ENCODE measurements at regions not wholly inside any gene's neighbourhood (a gene's known extent, or its start where the extent isn't known, plus 50 kb on each side); places are given as distances from the start of the nearest gene placed in this dataset.

DNA sequence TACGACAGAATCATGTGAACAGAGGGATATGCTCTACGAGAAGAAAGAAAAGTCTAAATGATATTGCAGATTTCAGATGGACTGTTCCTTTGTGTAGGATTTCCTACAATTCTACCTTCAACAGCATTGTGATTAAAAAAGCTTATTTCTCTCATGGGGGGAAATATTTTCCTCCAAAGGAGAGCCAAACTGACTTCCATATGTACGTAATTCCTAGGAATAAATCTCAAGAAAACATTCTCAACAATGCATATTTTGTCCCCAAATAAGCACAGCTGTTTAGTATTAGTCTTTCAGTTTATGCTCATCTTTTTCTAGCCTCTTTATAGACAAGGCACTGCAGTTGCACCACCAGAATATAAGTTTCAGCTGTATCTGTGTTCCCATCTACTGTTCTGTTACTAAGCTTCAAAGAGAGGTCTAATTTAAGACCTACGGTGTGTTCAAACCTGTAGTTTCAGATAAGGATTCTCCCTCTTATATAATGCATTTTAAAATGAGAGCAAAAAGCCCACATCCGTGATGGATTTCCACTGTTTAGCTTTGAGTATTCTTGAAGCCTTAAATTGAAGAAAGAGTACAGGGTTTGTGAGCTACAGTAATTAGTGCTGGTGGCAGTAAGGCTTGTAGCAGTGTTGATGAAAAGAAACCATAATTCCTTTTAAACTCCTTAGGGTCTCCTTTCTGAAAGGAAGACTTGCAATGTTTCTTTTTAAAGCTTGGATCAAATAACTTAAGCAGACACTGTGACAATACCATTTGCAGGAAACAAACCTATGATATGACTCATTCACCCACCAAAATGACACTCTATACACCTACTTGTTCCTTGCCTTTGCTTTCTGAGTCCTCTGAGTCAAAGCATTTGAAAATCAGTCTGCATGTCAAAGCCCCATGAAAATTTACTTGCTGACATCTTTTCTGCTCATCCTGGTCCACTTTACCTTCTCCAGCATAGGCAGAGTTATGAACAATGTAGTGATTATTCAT, 754.1 kb downstream of the NOVA1 start:
- no peaks in the 10 kb centered on the region for H3K79me2 ChIP-seq (ENCODE audit: control insufficient read depth, insufficient read depth, low read length)
- no peak for DNase-seq
- H3K27ac ChIP-seq (ENCODE audit: low read depth, low read length): no peak overlapping the region
- no peak overlapping the region for H3K23ac ChIP-seq (ENCODE audit: low read length)
- H2BK15ac ChIP-seq (replicated peaks; ENCODE audit: low read depth): no peak overlapping the region
- no peak overlapping the region for H4K5ac ChIP-seq (ENCODE audit: low read length)
- WGBS (ENCODE audit: extremely low coverage, insufficient coverage, low lambda C conversion rate): no CpG with 5 or more reads among the region's 5 CpGs
- no peaks in the 10 kb centered on the region for H3K36me3 ChIP-seq (ENCODE audit: control insufficient read depth, insufficient read depth, low read length)
- no peak overlapping the region for H2BK5ac ChIP-seq (ENCODE audit: low read length)
- no peaks in the 10 kb centered on the region for H3K79me1 ChIP-seq (ENCODE audit: low read length)
- no peak overlapping the region for H3K4me2 ChIP-seq (ENCODE audit: low read length)
- no peak overlapping the region for H3K18ac ChIP-seq (ENCODE audit: low read length)
- no peak overlapping the region for H2AK5ac ChIP-seq (ENCODE audit: low read length)
- H3K4me1 ChIP-seq (ENCODE audit: control insufficient read depth, low read depth, low read length): no peaks in the 10 kb centered on the region
- no peak overlapping the region for H2BK120ac ChIP-seq (ENCODE audit: low read depth, low read length)
- no peak overlapping the region for H3K56ac ChIP-seq (ENCODE audit: low read length)
- H3K4ac ChIP-seq (ENCODE audit: low read depth, low read length): no peak overlapping the region
- no peak overlapping the region for H3K4me3 ChIP-seq (ENCODE audit: low read length)
- H3K9ac ChIP-seq (ENCODE audit: low read length): no peak overlapping the region
- H4K8ac ChIP-seq (ENCODE audit: low read depth, low read length): no peak overlapping the region
- no peaks in the 10 kb centered on the region for H3K27me3 ChIP-seq (ENCODE audit: insufficient read depth, low read length, poor library complexity)

GRCh38 chr14:25841226-25841625, 756.6 kb downstream of the NOVA1 start:
- H4K5ac ChIP-seq (ENCODE audit: low read length): no peak overlapping the region
- no peak overlapping the region for H3K9ac ChIP-seq (ENCODE audit: low read length)
- no peak overlapping the region for H3K23ac ChIP-seq (ENCODE audit: low read length)
- no peak overlapping the region for H3K18ac ChIP-seq (ENCODE audit: low read length)
- H3K27ac ChIP-seq (ENCODE audit: low read depth, low read length): no peak overlapping the region
- no peak overlapping the region for H2BK120ac ChIP-seq (ENCODE audit: low read depth, low read length)
- H4K8ac ChIP-seq (ENCODE audit: low read depth, low read length): no peak overlapping the region
- no peak overlapping the region for H2BK5ac ChIP-seq (ENCODE audit: low read length)
- H3K79me2 ChIP-seq (ENCODE audit: control insufficient read depth, insufficient read depth, low read length): no peaks in the 10 kb centered on the region
- no peak overlapping the region for H3K56ac ChIP-seq (ENCODE audit: low read length)
- H3K4ac ChIP-seq (ENCODE audit: low read depth, low read length): no peak overlapping the region
- no peak overlapping the region for H3K4me2 ChIP-seq (ENCODE audit: low read length)
- WGBS (ENCODE audit: extremely low coverage, insufficient coverage, low lambda C conversion rate): no CpG with 5 or more reads among the region's 2 CpGs
- H3K36me3 ChIP-seq (ENCODE audit: control insufficient read depth, insufficient read depth, low read length): no peaks in the 10 kb centered on the region
- DNase-seq: no peak
- no peak overlapping the region for H2AK5ac ChIP-seq (ENCODE audit: low read length)
- no peaks in the 10 kb centered on the region for H3K79me1 ChIP-seq (ENCODE audit: low read length)
- H3K27me3 ChIP-seq (ENCODE audit: insufficient read depth, low read length, poor library complexity): no peaks in the 10 kb centered on the region
- no peak overlapping the region for H3K4me3 ChIP-seq (ENCODE audit: low read length)
- H3K4me1 ChIP-seq (ENCODE audit: control insufficient read depth, low read depth, low read length): no peaks in the 10 kb centered on the region
- H2BK15ac ChIP-seq (replicated peaks; ENCODE audit: low read depth): no peak overlapping the region

- H2BK120ac ChIP-seq (ENCODE audit: low read depth, low read length): no peak overlapping the region
- no peak overlapping the region for H2AK5ac ChIP-seq (ENCODE audit: low read length)
- no peaks in the 10 kb centered on the region for H3K36me3 ChIP-seq (ENCODE audit: control insufficient read depth, insufficient read depth, low read length)
- no peak overlapping the region for H3K18ac ChIP-seq (ENCODE audit: low read length)
- H3K4ac ChIP-seq (ENCODE audit: low read depth, low read length): no peak overlapping the region
- no peak overlapping the region for H2BK5ac ChIP-seq (ENCODE audit: low read length)
- no peak overlapping the region for H4K8ac ChIP-seq (ENCODE audit: low read depth, low read length)
- H3K79me2 ChIP-seq (ENCODE audit: control insufficient read depth, insufficient read depth, low read length): no peaks in the 10 kb centered on the region
- no peaks in the 10 kb centered on the region for H3K27me3 ChIP-seq (ENCODE audit: insufficient read depth, low read length, poor library complexity)
- H3K4me3 ChIP-seq (ENCODE audit: low read length): no peak overlapping the region
- H3K23ac ChIP-seq (ENCODE audit: low read length): no peak overlapping the region
- H3K79me1 ChIP-seq (ENCODE audit: low read length): no peaks in the 10 kb centered on the region
- no peak overlapping the region for H3K9ac ChIP-seq (ENCODE audit: low read length)
- H2BK15ac ChIP-seq (replicated peaks; ENCODE audit: low read depth): no peak overlapping the region
- no peak overlapping the region for H3K27ac ChIP-seq (ENCODE audit: low read depth, low read length)
- H3K4me2 ChIP-seq (ENCODE audit: low read length): no peak overlapping the region
- no CpG with 5 or more reads among the region's 3 CpGs for WGBS (ENCODE audit: extremely low coverage, insufficient coverage, low lambda C conversion rate)
- no peak overlapping the region for H4K5ac ChIP-seq (ENCODE audit: low read length)
- no peak overlapping the region for H3K56ac ChIP-seq (ENCODE audit: low read length)
- DNase-seq: no peak
- no peaks in the 10 kb centered on the region for H3K4me1 ChIP-seq (ENCODE audit: control insufficient read depth, low read depth, low read length)
Observed at GRCh38 chr14:25837551-25837965, 760.3 kb downstream of the NOVA1 start.

DNA sequence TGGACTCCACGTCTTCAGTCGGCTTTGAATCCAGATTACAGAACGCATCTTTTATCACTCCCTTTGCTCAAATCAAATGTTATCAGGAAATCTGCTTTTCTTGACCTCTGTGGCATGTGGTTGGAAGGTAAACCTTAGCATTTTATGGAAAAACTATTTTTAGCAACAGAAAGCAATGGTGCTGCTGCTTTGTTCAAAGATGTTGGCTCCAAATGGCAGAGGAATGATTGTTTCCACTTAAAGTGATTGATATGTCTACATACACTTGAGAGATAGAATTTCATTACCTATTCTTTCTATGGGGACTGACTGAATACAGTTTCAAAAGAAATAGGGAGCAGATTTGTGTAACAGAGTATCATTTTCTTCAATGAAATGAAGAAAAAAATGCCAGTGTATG, 761.2 kb downstream of the NOVA1 start:
- Histone ChIP-seq H3K4me3 (ENCODE audit: low read length) (no peak overlapping the region), H2BK5ac (ENCODE audit: low read length) (no peak overlapping the region), H3K23ac (ENCODE audit: low read length) (no peak overlapping the region), H2BK15ac (replicated peaks; ENCODE audit: low read depth) (no peak overlapping the region), H3K56ac (ENCODE audit: low read length) (no peak overlapping the region), H2AK5ac (ENCODE audit: low read length) (no peak overlapping the region), H3K27me3 (ENCODE audit: insufficient read depth, low read length, poor library complexity) (no peaks in the 10 kb centered on the region), H3K36me3 (ENCODE audit: control insufficient read depth, insufficient read depth, low read length) (no peaks in the 10 kb centered on the region), H3K4me1 (ENCODE audit: control insufficient read depth, low read depth, low read length) (no peaks in the 10 kb centered on the region), H3K79me2 (ENCODE audit: control insufficient read depth, insufficient read depth, low read length) (no peaks in the 10 kb centered on the region), H3K27ac (ENCODE audit: low read depth, low read length) (no peak overlapping the region), H3K4ac (ENCODE audit: low read depth, low read length) (no peak overlapping the region), H3K18ac (ENCODE audit: low read length) (no peak overlapping the region), H3K79me1 (ENCODE audit: low read length) (no peaks in the 10 kb centered on the region), H4K8ac (ENCODE audit: low read depth, low read length) (no peak overlapping the region), H3K4me2 (ENCODE audit: low read length) (no peak overlapping the region), H4K5ac (ENCODE audit: low read length) (no peak overlapping the region), H2BK120ac (ENCODE audit: low read depth, low read length) (peak overlapping the region; percentile 61), H3K9ac (ENCODE audit: low read length) (no peak overlapping the region)
- no peak for DNase-seq
- WGBS (ENCODE audit: extremely low coverage, insufficient coverage, low lambda C conversion rate): no CpG with 5 or more reads among the region's 3 CpGs

GRCh38 chr14:25833341-25834126, 764.3 kb downstream of the NOVA1 start:
- Histone ChIP-seq H3K36me3 (ENCODE audit: control insufficient read depth, insufficient read depth, low read length) (no peaks in the 10 kb centered on the region), H3K27me3 (ENCODE audit: insufficient read depth, low read length, poor library complexity) (no peaks in the 10 kb centered on the region), H3K79me2 (ENCODE audit: control insufficient read depth, insufficient read depth, low read length) (no peaks in the 10 kb centered on the region), H3K4me2 (ENCODE audit: low read length) (no peak overlapping the region), H2BK15ac (replicated peaks; ENCODE audit: low read depth) (no peak overlapping the region), H3K56ac (ENCODE audit: low read length) (no peak overlapping the region), H3K4me1 (ENCODE audit: control insufficient read depth, low read depth, low read length) (no peaks in the 10 kb centered on the region), H3K18ac (ENCODE audit: low read length) (no peak overlapping the region), H3K4me3 (ENCODE audit: low read length) (no peak overlapping the region), H3K79me1 (ENCODE audit: low read length) (no peaks in the 10 kb centered on the region), H2AK5ac (ENCODE audit: low read length) (no peak overlapping the region), H4K8ac (ENCODE audit: low read depth, low read length) (no peak overlapping the region), H2BK5ac (ENCODE audit: low read length) (no peak overlapping the region), H4K5ac (ENCODE audit: low read length) (no peak overlapping the region), H3K9ac (ENCODE audit: low read length) (no peak overlapping the region), H3K23ac (ENCODE audit: low read length) (no peak overlapping the region), H3K4ac (ENCODE audit: low read depth, low read length) (no peak overlapping the region), H2BK120ac (ENCODE audit: low read depth, low read length) (no peak overlapping the region), H3K27ac (ENCODE audit: low read depth, low read length) (no peak overlapping the region)
- peak; percentile 66 for DNase-seq
- no CpG with 5 or more reads among the region's 12 CpGs for WGBS (ENCODE audit: extremely low coverage, insufficient coverage, low lambda C conversion rate)

All from mesendoderm (in vitro differentiated cells).